Renal cortical epithelial cell (primary cell): ENCODE measurements at regions not wholly inside any gene's neighbourhood (a gene's known extent, or its start where the extent isn't known, plus 50 kb on each side); places are given as distances from the start of the nearest gene placed in this dataset.
"Not testable (repeated sequence)": the region's sequence is repeated elsewhere in the genome, so short reads cannot be mapped to it uniquely, and the experiment has no call there.

Experiments
- DNase-seq: peaks from one replicate; pipeline ENCODE4 v3.0.0-alpha.2; 2011; ENCODE audit warnings: low read depth

- DNase-seq: no peak
Measured at GRCh38 chr3:74134831-74135230, 479.6 kb downstream of the CNTN3 start.

- not testable (repeated sequence) for DNase-seq
Measured at GRCh38 chr3:74131546-74132328, 482.7 kb downstream of the CNTN3 start.

GRCh38 chr3:74129611-74130010 is 484.8 kb downstream of the CNTN3 start:
- DNase-seq: no peak

GRCh38 chr3:74129056-74129455 is 485.4 kb downstream of the CNTN3 start:
- no peak for DNase-seq

- no peak for DNase-seq
Measured at GRCh38 chr3:74127256-74127655, 487.2 kb downstream of the CNTN3 start.

GRCh38 chr3:74124782-74125181 is 489.7 kb downstream of the CNTN3 start:
- DNase-seq: no peak

GRCh38 chr3:74122281-74122680 is 492.2 kb downstream of the CNTN3 start:
- no peak for DNase-seq

- DNase-seq: no peak
Measured at GRCh38 chr3:74121761-74122160, 492.7 kb downstream of the CNTN3 start.

- DNase-seq: no peak
Measured at GRCh38 chr3:74119221-74119620, 494.5 kb upstream of the PDZRN3 start.

GRCh38 chr3:74115906-74116305 is 491.2 kb upstream of the PDZRN3 start:
- peak; percentile 2 for DNase-seq

GRCh38 chr3:74107451-74107850 is 482.7 kb upstream of the PDZRN3 start:
- DNase-seq: no peak

GRCh38 chr3:74106925-74107324 is 482.2 kb upstream of the PDZRN3 start:
- DNase-seq: no peak

- DNase-seq: no peak
Measured at GRCh38 chr3:74091204-74091603, 466.5 kb upstream of the PDZRN3 start.

GRCh38 chr3:74089814-74090213 is 465.1 kb upstream of the PDZRN3 start:
- DNase-seq: no peak

- DNase-seq: no peak
Measured at GRCh38 chr3:74080056-74080461, 455.3 kb upstream of the PDZRN3 start.

- DNase-seq: no peak
Measured at GRCh38 chr3:74075241-74075640, 450.5 kb upstream of the PDZRN3 start.

GRCh38 chr3:74074700-74075099 is 450.0 kb upstream of the PDZRN3 start:
- DNase-seq: no peak

GRCh38 chr3:74067296-74067695 is 442.6 kb upstream of the PDZRN3 start:
- DNase-seq: peak; percentile 1

GRCh38 chr3:74066456-74066855 is 441.7 kb upstream of the PDZRN3 start:
- DNase-seq: no peak

GRCh38 chr3:74059923-74060600 is 435.3 kb upstream of the PDZRN3 start:
- DNase-seq: no peak

- DNase-seq: no peak
Measured at GRCh38 chr3:74059301-74059922, 434.7 kb upstream of the PDZRN3 start.

GRCh38 chr3:74057169-74057568 is 432.4 kb upstream of the PDZRN3 start:
- DNase-seq: no peak

GRCh38 chr3:74055061-74055460 is 430.3 kb upstream of the PDZRN3 start:
- no peak for DNase-seq
